ENCODE measurements at regions not wholly inside any gene's neighbourhood (a gene's known extent, or its start where the extent isn't known, plus 50 kb on each side); places are given as distances from the start of the nearest gene placed in this dataset.

GRCh38 chr10:78515873-78516153 lies 482.1 kb downstream of the RPS24 start:
- no peak overlapping the region for H3K4me3 ChIP-seq (ENCODE audit: control extremely low read depth in 1 of 5, extremely low read depth in 1 of 5, insufficient read depth in 1 of 5, low read depth in 2 of 5, low read length in 4 of 5)
- H3K9me3 Mint-ChIP-seq (ENCODE audit: insufficient read depth), result no peaks in the 10 kb centered on the region
- TF ChIP-seq EZH2 (IDR thresholded peaks at IDR 0.05; ENCODE audit: borderline replicate concordance, insufficient read depth, low read depth, low read length, poor library complexity, severe bottlenecking), result no peak
- TF ChIP-seq CTCF (IDR thresholded peaks at IDR 0.05), result no peak
- ATAC-seq (ENCODE audit: low read depth), result no peak
- H3K4me1 Mint-ChIP-seq, result no peaks in the 10 kb centered on the region
- no peak overlapping the region for H2AFZ ChIP-seq (ENCODE audit: insufficient read depth, low read depth, low read length, poor library complexity, severe bottlenecking)
- no peaks in the 10 kb centered on the region for H3K27me3 ChIP-seq (replicated peaks in 1 of 4; ENCODE audit: control extremely low read depth in 1 of 4, control insufficient read depth in 3 of 4, insufficient read depth in 4 of 4, low read length in 3 of 4)
- H3K27ac Mint-ChIP-seq, result no peak overlapping the region
- H4K20me1 ChIP-seq (ENCODE audit: control insufficient read depth, insufficient read depth, low read length, poor library complexity, severe bottlenecking), result no peaks in the 10 kb centered on the region
- POLR2A ChIA-PET, result no interaction called here
- intact Hi-C loops (cut with micrococcal nuclease), result no loop called here
- no peak overlapping the region for H3K4me2 ChIP-seq (replicated peaks; ENCODE audit: low read depth, low read length, poor library complexity, severe bottlenecking)
- 90% methylated on average over 1 of the region's 1 CpG for WGBS (ENCODE audit: insufficient coverage)
- no peak for DNase-seq
- H3K79me2 ChIP-seq (ENCODE audit: control insufficient read depth, insufficient read depth, low read length), result no peaks in the 10 kb centered on the region
- no peaks in the 10 kb centered on the region for H3K36me3 ChIP-seq (replicated peaks in 1 of 2; ENCODE audit: control extremely low read depth in 1 of 2, control insufficient read depth in 1 of 2, extremely low read depth in 1 of 2, insufficient read depth in 2 of 2, low read length in 1 of 2)
- no peak overlapping the region for H3K9ac ChIP-seq (ENCODE audit: low read length)
- peaks cover 11% of the 10 kb centered on the region for H3K27me3 Mint-ChIP-seq
- H3K4me3 Mint-ChIP-seq, result no peak overlapping the region
- no peaks in the 10 kb centered on the region for H3K9me3 ChIP-seq (ENCODE audit: control extremely low read depth in 1 of 3, control insufficient read depth in 2 of 3, insufficient read depth in 1 of 3, low read length in 2 of 3)
- no peak overlapping the region for H3K27ac ChIP-seq (ENCODE audit: low read length in 2 of 2)
- CTCF ChIA-PET, result no interaction called here
- no peaks in the 10 kb centered on the region for H3K4me1 ChIP-seq (ENCODE audit: control insufficient read depth in 2 of 2, insufficient read depth in 2 of 2, low read length in 2 of 2)

GRCh38 chr10:78516236-78516635 lies 482.6 kb downstream of the RPS24 start:
- H3K27ac Mint-ChIP-seq, result no peak overlapping the region

More at GRCh38 chr10:78516236-78516635, 482.6 kb downstream of the RPS24 start:
- no peaks in the 10 kb centered on the region for H3K4me1 Mint-ChIP-seq
- H3K27ac ChIP-seq (ENCODE audit: low read length in 2 of 2), result no peak overlapping the region
- intact Hi-C loops (cut with micrococcal nuclease), result no loop called here
- no peaks in the 10 kb centered on the region for H3K9me3 Mint-ChIP-seq (ENCODE audit: insufficient read depth)
- ATAC-seq (ENCODE audit: low read depth) (no peak), DNase-seq (no peak)
- no peaks in the 10 kb centered on the region for H3K9me3 ChIP-seq (ENCODE audit: control extremely low read depth in 1 of 3, control insufficient read depth in 2 of 3, insufficient read depth in 1 of 3, low read length in 2 of 3)
- no peak overlapping the region for H3K4me2 ChIP-seq (replicated peaks; ENCODE audit: low read depth, low read length, poor library complexity, severe bottlenecking)
- H3K79me2 ChIP-seq (ENCODE audit: control insufficient read depth, insufficient read depth, low read length), result no peaks in the 10 kb centered on the region
- H3K4me3 ChIP-seq (ENCODE audit: control extremely low read depth in 1 of 5, extremely low read depth in 1 of 5, insufficient read depth in 1 of 5, low read depth in 2 of 5, low read length in 4 of 5), result no peak overlapping the region
- WGBS (ENCODE audit: insufficient coverage), result 100% methylated on average over 2 of the region's 3 CpGs
- no peaks in the 10 kb centered on the region for H3K4me1 ChIP-seq (ENCODE audit: control insufficient read depth in 2 of 2, insufficient read depth in 2 of 2, low read length in 2 of 2)
- no peak for TF ChIP-seq CTCF (IDR thresholded peaks at IDR 0.05)
- H4K20me1 ChIP-seq (ENCODE audit: control insufficient read depth, insufficient read depth, low read length, poor library complexity, severe bottlenecking), result no peaks in the 10 kb centered on the region
- H3K27me3 Mint-ChIP-seq, result peaks cover 11% of the 10 kb centered on the region
- H3K4me3 Mint-ChIP-seq, result no peak overlapping the region
- H2AFZ ChIP-seq (ENCODE audit: insufficient read depth, low read depth, low read length, poor library complexity, severe bottlenecking), result no peak overlapping the region
- CTCF ChIA-PET, result no interaction called here
- POLR2A ChIA-PET, result no interaction called here
- H3K36me3 ChIP-seq (replicated peaks in 1 of 2; ENCODE audit: control extremely low read depth in 1 of 2, control insufficient read depth in 1 of 2, extremely low read depth in 1 of 2, insufficient read depth in 2 of 2, low read length in 1 of 2), result no peaks in the 10 kb centered on the region
- H3K9ac ChIP-seq (ENCODE audit: low read length), result no peak overlapping the region
- no peaks in the 10 kb centered on the region for H3K27me3 ChIP-seq (replicated peaks in 1 of 4; ENCODE audit: control extremely low read depth in 1 of 4, control insufficient read depth in 3 of 4, insufficient read depth in 4 of 4, low read length in 3 of 4)
